ENCODE measurements at regions not wholly inside any gene's neighbourhood (a gene's known extent, or its start where the extent isn't known, plus 50 kb on each side); places are given as distances from the start of the nearest gene placed in this dataset.

- TF ChIP-seq CTCF (IDR thresholded peaks at IDR 0.05), result no peak
Measured at GRCh38 chr7:27418541-27418940, 175.9 kb downstream of the EVX1 start.

GRCh38 chr7:27419581-27420177 lies 177.1 kb downstream of the EVX1 start:
- no peak overlapping the region for H3K4me3 Mint-ChIP-seq
- no peaks in the 10 kb centered on the region for H3K9me3 ChIP-seq (ENCODE audit: control insufficient read depth in 1 of 2, insufficient read depth in 1 of 2, low read length in 2 of 2)
- H3K36me3 ChIP-seq (ENCODE audit: insufficient read depth, low read length), result no peaks in the 10 kb centered on the region
- no peaks in the 10 kb centered on the region for H3K4me1 Mint-ChIP-seq (ENCODE audit: low read depth)
- no peaks in the 10 kb centered on the region for H3K36me3 Mint-ChIP-seq (ENCODE audit: low read depth)
- no peaks in the 10 kb centered on the region for H3K27me3 ChIP-seq (ENCODE audit: control insufficient read depth in 1 of 2, insufficient read depth in 2 of 2, low read length in 2 of 2)
- intact Hi-C loops (cut with DNase I, micrococcal nuclease), result no loop called here
- no peak for DNase-seq
- H3K27ac Mint-ChIP-seq, result no peak overlapping the region
- no peak overlapping the region for H3K27ac ChIP-seq (ENCODE audit: low read depth in 1 of 2, low read length in 2 of 2)
- no peak for ATAC-seq (ENCODE audit: poor library complexity)
- no peak for TF ChIP-seq CTCF (IDR thresholded peaks at IDR 0.05)
- H3K9me3 Mint-ChIP-seq, result no peaks in the 10 kb centered on the region
- CTCF ChIA-PET, result no interaction called here
- POLR2A ChIA-PET, result no interaction called here
- H3K27me3 Mint-ChIP-seq, result peaks cover 5% of the 10 kb centered on the region
- no peaks in the 10 kb centered on the region for H3K4me1 ChIP-seq (ENCODE audit: insufficient read depth, low read length)
- H3K4me3 ChIP-seq (ENCODE audit: low read length), result no peak overlapping the region

More at GRCh38 chr7:27418541-27418940, 175.9 kb downstream of the EVX1 start:
- CTCF ChIA-PET, result no interaction called here
- H3K4me1 ChIP-seq (ENCODE audit: insufficient read depth, low read length), result no peaks in the 10 kb centered on the region
- no peak overlapping the region for H3K27ac ChIP-seq (ENCODE audit: low read depth in 1 of 2, low read length in 2 of 2)
- Mint-ChIP-seq H3K4me1 (ENCODE audit: low read depth) (no peaks in the 10 kb centered on the region), H3K36me3 (ENCODE audit: low read depth) (no peaks in the 10 kb centered on the region), H3K27ac (no peak overlapping the region), H3K4me3 (no peak overlapping the region), H3K27me3 (peaks cover 8% of the 10 kb centered on the region), H3K9me3 (no peaks in the 10 kb centered on the region)
- DNase-seq (no peak), ATAC-seq (ENCODE audit: poor library complexity) (no peak)
- H3K4me3 ChIP-seq (ENCODE audit: low read length), result no peak overlapping the region
- H3K9me3 ChIP-seq (ENCODE audit: control insufficient read depth in 1 of 2, insufficient read depth in 1 of 2, low read length in 2 of 2), result no peaks in the 10 kb centered on the region
- no peaks in the 10 kb centered on the region for H3K36me3 ChIP-seq (ENCODE audit: insufficient read depth, low read length)
- no peaks in the 10 kb centered on the region for H3K27me3 ChIP-seq (ENCODE audit: control insufficient read depth in 1 of 2, insufficient read depth in 2 of 2, low read length in 2 of 2)
- intact Hi-C loops (cut with DNase I, micrococcal nuclease), result no loop called here
- POLR2A ChIA-PET, result no interaction called here

GRCh38 chr7:27420702-27421101 lies 178.1 kb downstream of the EVX1 start:
- H3K9me3 ChIP-seq (ENCODE audit: control insufficient read depth in 1 of 2, insufficient read depth in 1 of 2, low read length in 2 of 2), result no peaks in the 10 kb centered on the region
- H3K36me3 Mint-ChIP-seq (ENCODE audit: low read depth), result no peaks in the 10 kb centered on the region
- H3K4me1 Mint-ChIP-seq (ENCODE audit: low read depth), result no peaks in the 10 kb centered on the region
- no peak overlapping the region for H3K4me3 Mint-ChIP-seq
- no peaks in the 10 kb centered on the region for H3K9me3 Mint-ChIP-seq
- H3K27ac ChIP-seq (ENCODE audit: low read depth in 1 of 2, low read length in 2 of 2), result no peak overlapping the region
- DNase-seq, result no peak
- intact Hi-C loops (cut with DNase I, micrococcal nuclease), result no loop called here
- POLR2A ChIA-PET, result no interaction called here
- H3K4me1 ChIP-seq (ENCODE audit: insufficient read depth, low read length), result no peaks in the 10 kb centered on the region
- H3K4me3 ChIP-seq (ENCODE audit: low read length), result no peak overlapping the region
- ATAC-seq (ENCODE audit: poor library complexity), result no peak
- no peaks in the 10 kb centered on the region for H3K27me3 ChIP-seq (ENCODE audit: control insufficient read depth in 1 of 2, insufficient read depth in 2 of 2, low read length in 2 of 2)
- CTCF ChIA-PET, result no interaction called here
- H3K36me3 ChIP-seq (ENCODE audit: insufficient read depth, low read length), result no peaks in the 10 kb centered on the region
- no peak for TF ChIP-seq CTCF (IDR thresholded peaks at IDR 0.05)
- peaks cover 8% of the 10 kb centered on the region for H3K27me3 Mint-ChIP-seq
- no peak overlapping the region for H3K27ac Mint-ChIP-seq
